ENCODE measurements at regions not wholly inside any gene's neighbourhood (a gene's known extent, or its start where the extent isn't known, plus 50 kb on each side); places are given as distances from the start of the nearest gene placed in this dataset.

- no peak for DNase-seq (ENCODE audit: low spot score)
- in situ Hi-C loops (cut with HindIII; ENCODE audit: low sequenced_read_pairs), result no loop called here
Observed at GRCh38 chr6:105925706-105926105, 160.4 kb upstream of the PRDM1 start.

GRCh38 chr6:105921781-105922180, 164.4 kb upstream of the PRDM1 start:
- no peak for DNase-seq (ENCODE audit: low spot score)
- in situ Hi-C loops (cut with HindIII; ENCODE audit: low sequenced_read_pairs), result no loop called here

DNA sequence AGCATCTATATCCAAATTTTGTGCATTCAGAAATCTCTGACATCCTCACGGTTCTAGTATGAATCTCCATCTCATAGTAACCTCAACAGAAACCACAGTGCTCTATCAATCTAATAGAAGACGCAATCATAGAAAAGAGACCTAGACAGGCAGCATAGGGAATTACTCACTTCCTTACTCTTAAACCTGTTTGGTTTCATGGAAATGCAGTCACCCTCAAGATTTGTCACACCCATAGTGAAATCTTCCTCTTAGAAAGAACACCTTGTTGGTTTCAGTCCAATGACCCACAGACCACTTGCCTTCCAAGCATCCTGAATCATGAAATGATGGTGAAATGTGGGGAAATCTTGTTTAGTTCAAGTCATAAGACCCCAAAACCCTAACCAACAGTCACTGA, 166.1 kb upstream of the PRDM1 start:
- no peak for DNase-seq (ENCODE audit: low spot score)
- in situ Hi-C loops (cut with HindIII; ENCODE audit: low sequenced_read_pairs), result no loop called here

GRCh38 chr6:105917038-105917695, 169.0 kb upstream of the PRDM1 start:
- in situ Hi-C loops (cut with HindIII; ENCODE audit: low sequenced_read_pairs), result no loop called here
- DNase-seq (ENCODE audit: low spot score), result peak; percentile 49

DNA sequence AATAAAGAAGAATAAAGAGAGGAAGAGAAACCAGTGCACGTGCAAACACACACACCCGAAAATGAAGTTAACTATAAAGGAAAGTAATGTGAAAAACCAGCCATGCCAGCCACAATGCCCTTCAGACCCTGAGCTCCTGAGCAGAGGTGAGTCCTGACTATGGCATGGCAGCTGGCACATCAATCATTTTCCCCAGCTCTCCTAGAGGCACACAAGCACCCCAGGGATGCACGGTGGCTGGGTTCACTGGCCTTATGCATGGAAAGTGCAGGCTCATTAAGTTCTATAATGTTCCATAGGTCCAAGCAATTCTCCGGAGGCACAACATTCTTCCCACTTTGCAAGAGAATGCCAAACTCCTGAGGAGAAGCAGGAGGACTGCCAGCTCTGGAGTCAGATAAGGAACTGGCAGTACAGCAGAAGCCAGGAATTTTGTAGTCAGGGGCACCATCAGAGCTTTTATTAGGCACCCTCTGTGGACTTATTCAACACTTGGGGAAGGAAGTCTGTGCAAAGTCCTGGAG, 175.0 kb upstream of the PRDM1 start:
- in situ Hi-C loops (cut with HindIII; ENCODE audit: low sequenced_read_pairs), result no loop called here
- DNase-seq (ENCODE audit: low spot score), result peak; percentile 85

DNA sequence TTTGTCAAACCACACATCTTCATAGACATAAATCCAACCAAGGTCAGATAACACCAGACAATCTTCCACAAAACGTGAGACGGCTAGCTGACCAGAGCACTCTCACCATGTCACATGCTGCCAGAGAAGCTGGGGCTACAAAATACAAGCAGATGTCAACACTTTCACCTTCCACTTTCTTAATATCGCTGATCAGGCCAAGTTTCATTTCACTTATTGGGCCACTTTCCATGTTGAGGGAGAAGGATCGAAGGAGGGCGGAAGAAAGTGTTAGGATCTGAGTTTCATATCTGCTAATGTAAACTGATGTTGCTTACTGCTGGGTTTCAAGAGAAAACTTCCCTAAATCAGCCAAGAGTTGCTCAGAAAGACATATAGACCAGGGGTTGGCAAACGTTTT, 177.0 kb upstream of the PRDM1 start:
- in situ Hi-C loops (cut with HindIII; ENCODE audit: low sequenced_read_pairs), result no loop called here
- DNase-seq (ENCODE audit: low spot score), result no peak

- in situ Hi-C loops (cut with HindIII; ENCODE audit: low sequenced_read_pairs), result no loop called here
Observed at GRCh38 chr6:105907991-105908390, 178.1 kb upstream of the PRDM1 start.

DNA sequence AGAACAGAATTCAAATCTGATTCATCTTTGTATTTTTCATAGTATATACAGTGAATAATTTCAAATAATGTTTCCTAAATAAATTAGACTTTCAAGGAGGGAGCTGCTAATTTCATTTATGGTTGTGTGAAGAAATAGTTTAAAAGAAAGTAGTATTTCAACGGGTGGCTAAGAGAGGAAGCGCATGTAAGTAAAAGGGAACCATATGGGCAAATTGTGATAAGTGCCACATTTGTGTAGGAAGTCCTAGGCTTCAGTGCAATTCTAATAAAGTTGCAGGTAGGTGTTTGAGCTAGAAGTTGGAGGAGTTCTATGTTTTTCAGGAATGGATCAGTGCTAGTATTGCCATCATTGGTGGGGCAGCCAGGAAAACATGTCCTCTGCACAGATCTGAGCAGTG, 178.8 kb upstream of the PRDM1 start:
- in situ Hi-C loops (cut with HindIII; ENCODE audit: low sequenced_read_pairs), result no loop called here
- no peak for DNase-seq (ENCODE audit: low spot score)

More at GRCh38 chr6:105907991-105908390, 178.1 kb upstream of the PRDM1 start:
- no peak for DNase-seq (ENCODE audit: low spot score)

GRCh38 chr6:105902401-105903031, 183.6 kb upstream of the PRDM1 start:
- in situ Hi-C loops (cut with HindIII; ENCODE audit: low sequenced_read_pairs), result no loop called here
- no peak for DNase-seq (ENCODE audit: low spot score)

DNA sequence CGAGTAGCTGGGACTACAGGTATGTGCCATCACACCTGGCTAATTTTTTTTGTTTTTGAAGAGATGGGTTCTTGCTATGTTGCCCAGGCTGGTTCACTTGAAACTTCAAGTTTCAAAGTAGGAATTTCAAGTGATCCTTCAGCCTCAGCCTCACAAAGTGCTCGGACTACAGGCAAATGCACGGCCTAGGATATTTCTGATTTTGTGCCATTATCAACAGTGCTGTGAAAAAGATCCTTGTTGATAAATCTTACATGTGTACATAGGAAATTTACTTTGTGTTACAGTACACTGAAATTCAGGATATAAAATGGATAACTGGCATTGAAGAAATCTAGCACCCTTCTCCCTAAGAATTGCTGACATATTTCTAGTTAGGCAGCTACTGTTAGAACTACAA, 184.6 kb upstream of the PRDM1 start:
- in situ Hi-C loops (cut with HindIII; ENCODE audit: low sequenced_read_pairs), result no loop called here
- no peak for DNase-seq (ENCODE audit: low spot score)

DNA sequence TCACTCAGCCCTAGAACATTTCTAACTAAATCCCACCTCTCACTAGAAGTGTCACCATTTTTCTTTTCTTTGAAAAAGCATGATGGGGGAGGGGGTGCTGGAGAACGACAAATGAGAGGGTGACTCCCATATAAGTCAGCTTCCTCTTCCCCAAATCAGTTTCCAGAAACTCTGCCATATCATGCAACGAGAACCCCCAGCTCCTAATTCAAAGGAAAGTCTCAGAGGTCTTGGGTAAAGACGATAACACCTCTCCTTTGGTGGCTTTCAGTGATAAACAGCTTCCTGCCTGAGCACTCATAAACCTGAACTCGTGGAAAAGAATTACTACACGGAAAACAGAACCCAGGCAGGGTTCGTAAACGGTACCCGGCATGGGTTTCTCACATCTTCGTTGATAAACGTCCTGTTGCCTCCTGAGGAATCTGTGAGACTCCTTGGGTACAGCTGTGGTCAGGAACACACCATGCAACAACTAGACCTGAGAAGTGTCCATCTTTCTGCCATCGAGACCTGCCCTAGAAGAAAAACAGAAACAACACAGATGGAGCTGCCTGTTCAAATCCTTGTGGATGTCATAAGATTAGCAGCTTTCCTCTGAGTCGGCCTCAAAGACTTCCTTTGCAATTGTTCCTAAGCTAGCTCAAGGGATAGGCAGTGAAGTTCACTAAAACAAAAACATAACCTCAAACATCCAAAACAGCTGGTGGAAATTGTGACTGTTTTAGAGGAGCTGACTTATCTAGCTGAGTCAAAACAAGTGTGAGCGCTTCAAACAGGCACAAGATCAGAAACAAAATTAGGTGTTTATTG, 185.8 kb upstream of the PRDM1 start:
- DNase-seq (ENCODE audit: low spot score), result no peak

GRCh38 chr6:105898286-105898685, 187.8 kb upstream of the PRDM1 start:
- in situ Hi-C loops (cut with HindIII; ENCODE audit: low sequenced_read_pairs), result no loop called here

More for the DNA sequence above, 185.8 kb upstream of the PRDM1 start:
- in situ Hi-C loops (cut with HindIII; ENCODE audit: low sequenced_read_pairs), result no loop called here

GRCh38 chr6:105897131-105897530, 189.0 kb upstream of the PRDM1 start:
- in situ Hi-C loops (cut with HindIII; ENCODE audit: low sequenced_read_pairs), result no loop called here
- DNase-seq (ENCODE audit: low spot score), result no peak

More at GRCh38 chr6:105898286-105898685, 187.8 kb upstream of the PRDM1 start:
- DNase-seq (ENCODE audit: low spot score), result no peak

DNA sequence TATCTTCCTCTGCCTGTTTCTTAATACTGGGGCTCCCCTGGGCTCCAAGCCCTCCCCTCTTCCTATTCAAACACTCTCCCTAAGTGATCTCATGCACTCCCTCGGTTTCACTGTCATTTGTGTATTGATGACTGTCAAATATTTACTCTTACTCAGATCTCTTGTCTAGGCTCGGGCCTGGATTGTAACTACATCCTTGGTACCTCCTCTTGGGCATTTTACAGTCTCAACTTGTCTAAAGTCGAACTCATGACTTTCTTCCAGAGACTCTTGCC, 189.4 kb upstream of the PRDM1 start:
- in situ Hi-C loops (cut with HindIII; ENCODE audit: low sequenced_read_pairs), result no loop called here
- no peak for DNase-seq (ENCODE audit: low spot score)

GRCh38 chr6:105896052-105896820, 189.9 kb upstream of the PRDM1 start:
- in situ Hi-C loops (cut with HindIII; ENCODE audit: low sequenced_read_pairs), result no loop called here
- DNase-seq (ENCODE audit: low spot score), result no peak

GRCh38 chr6:105894556-105894955, 191.6 kb upstream of the PRDM1 start:
- no peak for DNase-seq (ENCODE audit: low spot score)
- in situ Hi-C loops (cut with HindIII; ENCODE audit: low sequenced_read_pairs), result no loop called here

DNA sequence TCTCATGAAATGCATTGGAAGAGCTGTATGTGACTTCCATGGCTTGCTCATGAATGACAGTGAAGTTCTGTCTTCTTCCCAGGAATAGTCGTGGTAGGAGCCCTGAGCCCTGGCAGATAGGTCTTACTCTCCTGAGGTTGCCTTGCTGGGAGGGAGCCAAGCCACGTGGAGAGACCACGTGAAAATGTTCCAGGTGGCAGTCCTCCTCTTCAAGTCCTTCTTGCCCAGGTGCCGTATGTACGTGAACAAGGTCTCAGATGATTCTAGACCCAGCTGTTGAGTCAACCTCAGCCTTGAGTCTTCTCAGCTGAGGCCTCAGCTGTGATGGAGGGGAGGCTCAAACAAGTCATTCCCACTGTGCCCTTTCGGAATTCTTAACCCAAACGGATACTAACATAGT, 192.4 kb upstream of the PRDM1 start:
- DNase-seq (ENCODE audit: low spot score), result no peak
- in situ Hi-C loops (cut with HindIII; ENCODE audit: low sequenced_read_pairs), result no loop called here

GRCh38 chr6:105892577-105893262, 193.4 kb upstream of the PRDM1 start:
- in situ Hi-C loops (cut with HindIII; ENCODE audit: low sequenced_read_pairs), result no loop called here

More at GRCh38 chr6:105892577-105893262, 193.4 kb upstream of the PRDM1 start:
- no peak for DNase-seq (ENCODE audit: low spot score)
